Smooth muscle cell (in vitro differentiated cells): ENCODE measurements at regions not wholly inside any gene's neighbourhood (a gene's known extent, or its start where the extent isn't known, plus 50 kb on each side); places are given as distances from the start of the nearest gene placed in this dataset.
A peak's percentile ranks its signal among the peaks of the same experiment; 100 is the strongest.

Experiments used
- DNase-seq: peaks from one replicate; lab custom pipeline; 2025; ENCODE audit not compliant: unreplicated experiment; lab: John Stamatoyannopoulos, UW
- H2AFZ ChIP-seq: fragments of 200-600 bp; sonication (generic); 2 replicates; pipeline ENCODE4 v1.6.0; 2016; ENCODE audit warnings: antibody characterized with exemption, low read depth, mild to moderate bottlenecking
- H3F3A ChIP-seq: fragments of 200-600 bp; sonication (generic); 2 replicates; pipeline ENCODE4 v1.6.0; 2017; ENCODE audit warnings: antibody characterized with exemption, low read depth
- H3K27ac ChIP-seq: fragments of 200-600 bp; sonication (generic); 2 replicates; pipeline ENCODE4 v1.5.1; 2016; ENCODE audit warnings: low read depth, mild to moderate bottlenecking
- H3K27me3 ChIP-seq: fragments of 200-600 bp; sonication (generic); 2 replicates; pipeline ENCODE4 v1.6.1; 2016; ENCODE audit warnings: low read depth, mild to moderate bottlenecking
- H3K36me3 ChIP-seq: fragments of 200-600 bp; sonication (generic); 2 replicates; pipeline ENCODE4 v1.5.1; 2016; ENCODE audit warnings: low read depth
- H3K4me1 ChIP-seq: fragments of 200-600 bp; sonication (generic); 2 replicates; pipeline ENCODE4 v1.5.1; 2016; ENCODE audit warnings: low read depth
- H3K4me2 ChIP-seq: fragments of 200-600 bp; sonication (generic); 2 replicates; pipeline ENCODE4 v1.6.0; 2016; ENCODE audit warnings: mild to moderate bottlenecking
- H3K4me3 ChIP-seq: fragments of 200-600 bp; sonication (generic); 2 replicates; pipeline ENCODE4 v1.5.1; 2016; ENCODE audit warnings: mild to moderate bottlenecking
- H3K79me2 ChIP-seq: fragments of 200-600 bp; sonication (generic); 2 replicates; pipeline ENCODE4 v1.6.0; 2016; ENCODE audit warnings: low read depth, mild to moderate bottlenecking
- H3K9ac ChIP-seq: fragments of 200-600 bp; sonication (generic); 2 replicates; pipeline ENCODE4 v1.6.0; 2016; ENCODE audit warnings: low read depth
- H3K9me3 ChIP-seq: fragments of 200-600 bp; sonication (generic); replicated peaks from 2 replicates; pipeline ENCODE4 v1.5.1; 2016; ENCODE audit warnings: low read depth
- H4K20me1 ChIP-seq: fragments of 200-600 bp; sonication (generic); 2 replicates; pipeline ENCODE4 v1.6.0; 2016; ENCODE audit warnings: low read depth
- WGBS: methylation state at CpG from one replicate; pipeline ENCODE4 v1.1.7; 2016; ENCODE audit warnings: low lambda C conversion rate; 5-methylcytosine and 5-hydroxymethylcytosine counted together
- TF ChIP-seq, protein P1 (sequence below): fragments of 200-600 bp; sonication (generic); IDR thresholded peaks from 2 replicates; pipeline ENCODE4 v1.5.1; 2017; ENCODE audit warnings: borderline replicate concordance, mild to moderate bottlenecking, antibody characterized with exemption; ENCODE audit not compliant: insufficient read depth, poor library complexity, severe bottlenecking

DNA sequence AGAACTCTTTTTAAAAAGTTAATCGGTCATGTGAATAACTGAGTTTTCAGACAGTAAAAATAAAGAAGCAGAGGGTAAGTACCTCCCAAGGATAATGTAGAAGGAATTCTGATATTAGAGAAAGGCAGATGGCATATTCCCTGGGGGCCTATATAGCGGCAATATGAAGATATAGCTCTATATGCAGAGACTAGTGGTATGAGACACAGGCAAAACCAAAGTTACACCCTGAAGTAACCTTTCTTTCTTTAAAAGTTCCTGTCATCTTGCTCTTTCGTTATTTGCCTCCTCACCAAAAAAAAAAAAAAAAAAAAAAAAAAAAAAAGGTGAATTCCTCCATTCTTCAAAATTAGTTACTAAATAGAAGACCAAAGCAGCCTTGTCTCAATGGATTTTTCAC, 76.2 kb upstream of the ARHGAP32 start:
- TF ChIP-seq, protein P1, sequence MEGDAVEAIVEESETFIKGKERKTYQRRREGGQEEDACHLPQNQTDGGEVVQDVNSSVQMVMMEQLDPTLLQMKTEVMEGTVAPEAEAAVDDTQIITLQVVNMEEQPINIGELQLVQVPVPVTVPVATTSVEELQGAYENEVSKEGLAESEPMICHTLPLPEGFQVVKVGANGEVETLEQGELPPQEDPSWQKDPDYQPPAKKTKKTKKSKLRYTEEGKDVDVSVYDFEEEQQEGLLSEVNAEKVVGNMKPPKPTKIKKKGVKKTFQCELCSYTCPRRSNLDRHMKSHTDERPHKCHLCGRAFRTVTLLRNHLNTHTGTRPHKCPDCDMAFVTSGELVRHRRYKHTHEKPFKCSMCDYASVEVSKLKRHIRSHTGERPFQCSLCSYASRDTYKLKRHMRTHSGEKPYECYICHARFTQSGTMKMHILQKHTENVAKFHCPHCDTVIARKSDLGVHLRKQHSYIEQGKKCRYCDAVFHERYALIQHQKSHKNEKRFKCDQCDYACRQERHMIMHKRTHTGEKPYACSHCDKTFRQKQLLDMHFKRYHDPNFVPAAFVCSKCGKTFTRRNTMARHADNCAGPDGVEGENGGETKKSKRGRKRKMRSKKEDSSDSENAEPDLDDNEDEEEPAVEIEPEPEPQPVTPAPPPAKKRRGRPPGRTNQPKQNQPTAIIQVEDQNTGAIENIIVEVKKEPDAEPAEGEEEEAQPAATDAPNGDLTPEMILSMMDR, result no peak
- H3F3A ChIP-seq, result no peaks in the 10 kb centered on the region
- peaks cover 91% of the 10 kb centered on the region for H4K20me1 ChIP-seq
- peaks cover 7% of the 10 kb centered on the region for H3K4me1 ChIP-seq
- no peaks in the 10 kb centered on the region for H3K9me3 ChIP-seq
- no peak for DNase-seq
- H3K9ac ChIP-seq, result no peak overlapping the region
- H3K79me2 ChIP-seq, result peaks cover 97% of the 10 kb centered on the region
- no peaks in the 10 kb centered on the region for H3K27me3 ChIP-seq
- no peak overlapping the region for H2AFZ ChIP-seq
- 95% methylated on average over 3 of the region's 3 CpGs for WGBS
- H3K36me3 ChIP-seq, result no peaks in the 10 kb centered on the region
- H3K4me3 ChIP-seq, result no peak overlapping the region
- H3K4me2 ChIP-seq, result no peak overlapping the region
- H3K27ac ChIP-seq, result no peak overlapping the region

DNA sequence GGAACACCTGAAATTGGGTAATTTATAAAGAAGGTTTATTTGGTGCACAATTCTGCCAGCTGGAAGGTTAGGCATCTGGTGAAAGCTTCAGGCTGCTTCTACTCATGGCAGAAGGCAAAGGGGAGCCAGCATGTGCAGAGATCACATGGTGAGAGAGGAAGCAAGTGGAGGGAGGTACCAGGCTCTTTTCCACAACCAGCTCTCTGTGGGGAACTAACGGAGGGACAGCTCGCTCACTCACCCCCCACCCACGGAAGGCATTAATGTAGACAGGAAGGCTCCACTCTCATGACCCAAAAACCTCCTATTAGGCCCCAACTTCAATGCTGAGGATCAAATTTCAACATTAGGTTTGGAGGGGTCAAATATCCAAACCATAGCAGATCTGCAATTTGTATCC, 75.6 kb upstream of the ARHGAP32 start:
- Histone ChIP-seq H3K4me3 (no peak overlapping the region), H3K4me2 (no peak overlapping the region), H4K20me1 (peaks cover 84% of the 10 kb centered on the region), H3K9ac (no peak overlapping the region), H3K27me3 (no peaks in the 10 kb centered on the region), H3F3A (no peaks in the 10 kb centered on the region), H3K79me2 (peaks cover 97% of the 10 kb centered on the region), H3K4me1 (peaks cover 7% of the 10 kb centered on the region), H2AFZ (no peak overlapping the region), H3K27ac (no peak overlapping the region), H3K36me3 (no peaks in the 10 kb centered on the region), H3K9me3 (no peaks in the 10 kb centered on the region)
- 73% methylated on average over 3 of the region's 3 CpGs for WGBS
- TF ChIP-seq, protein P1, result no peak
- no peak for DNase-seq

DNA sequence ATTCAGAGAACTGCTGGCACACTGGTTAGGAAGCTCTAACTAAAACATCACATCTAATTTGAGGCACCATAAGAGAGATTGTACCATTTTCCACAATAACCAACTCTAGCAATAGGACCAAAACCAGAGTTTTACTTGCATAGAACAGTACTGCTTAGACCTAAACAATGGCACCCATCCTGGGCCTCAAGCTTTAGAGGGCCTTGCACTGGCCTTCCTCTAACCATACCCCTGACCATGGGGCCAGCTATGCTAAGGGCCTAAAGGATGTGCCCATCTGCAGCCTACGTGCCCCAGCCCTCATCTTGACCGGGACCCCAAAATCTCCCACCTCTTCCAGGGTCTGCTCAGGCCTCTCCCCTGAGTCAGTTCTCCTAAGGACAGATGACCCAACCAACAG, 74.4 kb upstream of the ARHGAP32 start:
- no peak overlapping the region for H3K9ac ChIP-seq
- no peak overlapping the region for H3K27ac ChIP-seq
- H2AFZ ChIP-seq, result no peak overlapping the region
- no peaks in the 10 kb centered on the region for H3K9me3 ChIP-seq
- no peak for DNase-seq
- H3K4me2 ChIP-seq, result no peak overlapping the region
- no peaks in the 10 kb centered on the region for H3K27me3 ChIP-seq
- H3K36me3 ChIP-seq, result no peaks in the 10 kb centered on the region
- 52% methylated on average over 2 of the region's 2 CpGs for WGBS
- H3K4me1 ChIP-seq, result peaks cover 10% of the 10 kb centered on the region
- TF ChIP-seq, protein P1, result no peak
- H3K79me2 ChIP-seq, result peaks cover 97% of the 10 kb centered on the region
- H3F3A ChIP-seq, result peaks cover under 1% of the 10 kb centered on the region
- H3K4me3 ChIP-seq, result no peak overlapping the region
- H4K20me1 ChIP-seq, result peaks cover 75% of the 10 kb centered on the region

DNA sequence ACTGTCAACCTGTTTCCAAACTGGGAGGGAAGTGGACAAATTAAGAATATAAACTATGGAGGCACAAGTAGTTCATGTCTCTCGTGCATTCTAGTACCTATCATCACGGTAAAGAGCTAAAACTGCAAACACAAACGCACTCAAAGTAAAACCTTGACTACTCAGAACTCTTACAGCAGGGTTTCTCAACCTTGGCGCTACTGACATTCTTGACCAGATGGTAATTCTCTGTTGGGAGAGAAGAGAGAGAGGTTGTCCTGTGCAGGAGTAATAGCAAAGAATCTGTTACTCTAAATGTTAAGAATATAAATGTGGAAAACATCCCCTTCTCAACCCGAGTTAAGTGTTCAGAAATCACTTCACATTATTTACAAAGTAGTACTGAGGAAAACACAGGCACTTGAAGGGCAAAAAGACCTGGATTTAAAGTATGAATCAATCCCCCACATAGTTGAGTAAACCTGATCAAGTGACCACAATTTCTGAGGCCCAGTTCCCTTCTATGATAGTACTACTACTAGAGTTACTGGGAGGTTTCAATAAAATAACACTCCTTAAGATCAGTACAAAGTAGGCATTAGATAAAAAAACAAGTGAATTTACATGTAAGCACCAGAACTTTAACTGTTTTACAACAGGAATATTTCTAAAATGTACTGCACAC, 73.1 kb upstream of the ARHGAP32 start:
- H3K27ac ChIP-seq, result peak overlapping the region; percentile 4
- H3K9me3 ChIP-seq, result no peaks in the 10 kb centered on the region
- no peak overlapping the region for H3K9ac ChIP-seq
- WGBS, result 92% methylated on average over 5 of the region's 5 CpGs
- H3K36me3 ChIP-seq, result no peaks in the 10 kb centered on the region
- no peak overlapping the region for H2AFZ ChIP-seq
- peaks cover 95% of the 10 kb centered on the region for H3K79me2 ChIP-seq
- no peak overlapping the region for H3K4me2 ChIP-seq
- TF ChIP-seq, protein P1, result no peak
- H3K4me3 ChIP-seq, result no peak overlapping the region
- peaks cover 4% of the 10 kb centered on the region for H3F3A ChIP-seq
- no peaks in the 10 kb centered on the region for H3K27me3 ChIP-seq
- peaks cover 23% of the 10 kb centered on the region for H3K4me1 ChIP-seq
- DNase-seq, result no peak
- peaks cover 62% of the 10 kb centered on the region for H4K20me1 ChIP-seq
